GM23338 (cell line): ENCODE measurements at regions not wholly inside any gene's neighbourhood (a gene's known extent, or its start where the extent isn't known, plus 50 kb on each side); places are given as distances from the start of the nearest gene placed in this dataset.

Experiments
- ATAC-seq: fragments of 200-7000 bp; cut with Tn5 transposase; 3 replicates; pipeline ENCODE4 v1.9.1; 2020
- DNase-seq: peaks from one replicate; pipeline ENCODE4 v3.0.0-alpha.2; 2015; ENCODE audit warnings: low spot score
- H2AFZ ChIP-seq: fragments of 200-600 bp; sonication (generic); 2 replicates; pipeline ENCODE4 v1.8.0; 2016; ENCODE audit warnings: antibody characterized with exemption, mild to moderate bottlenecking, moderate library complexity
- H3F3A ChIP-seq: fragments of 200-600 bp; sonication (generic); replicated peaks from 2 replicates; pipeline ENCODE4 v1.8.0; 2017; ENCODE audit warnings: antibody characterized with exemption, mixed run types, low read depth
- H3K27ac ChIP-seq: fragments of 200-600 bp; sonication (generic); 2 replicates; pipeline ENCODE4 v1.6.1; 2016; ENCODE audit warnings: low read depth
- H3K27me3 ChIP-seq: fragments of 200-600 bp; sonication (generic); 2 replicates; pipeline ENCODE4 v1.8.0; 2016; ENCODE audit warnings: mild to moderate bottlenecking, mixed run types, moderate library complexity; ENCODE audit not compliant: insufficient read depth
- H3K36me3 ChIP-seq: fragments of 200-600 bp; sonication (generic); 2 replicates; pipeline ENCODE4 v1.8.0; 2016; ENCODE audit warnings: mild to moderate bottlenecking; ENCODE audit not compliant: insufficient read depth
- H3K4me1 ChIP-seq: fragments of 200-600 bp; sonication (generic); 2 replicates; pipeline ENCODE4 v1.8.0; 2016; ENCODE audit warnings: mild to moderate bottlenecking, moderate library complexity; ENCODE audit not compliant: insufficient read depth
- H3K4me2 ChIP-seq: fragments of 200-600 bp; sonication (generic); 2 replicates; pipeline ENCODE4 v1.7.1; 2017; ENCODE audit warnings: mixed run types
- H3K4me3 ChIP-seq: fragments of 200-600 bp; sonication (generic); 2 replicates; pipeline ENCODE4 v1.6.1; 2016; ENCODE audit warnings: mixed run types
- H3K79me2 ChIP-seq: fragments of 200-600 bp; sonication (generic); replicated peaks from 2 replicates; pipeline ENCODE4 v1.8.0; 2017; ENCODE audit warnings: mild to moderate bottlenecking; ENCODE audit not compliant: insufficient read depth
- H3K9me2 ChIP-seq: fragments of 200-600 bp; sonication (generic); 2 replicates; pipeline ENCODE4 v1.8.0; 2017; ENCODE audit not compliant: insufficient read depth
- H4K20me1 ChIP-seq: fragments of 200-600 bp; sonication (generic); replicated peaks from 2 replicates; pipeline ENCODE4 v1.8.0; 2017; ENCODE audit warnings: mild to moderate bottlenecking; ENCODE audit not compliant: insufficient read depth
- H3K27ac Mint-ChIP-seq: 2 replicates; pipeline ENCODE4 v1.8.0; 2020; ENCODE audit warnings: inconsistent platforms, mild to moderate bottlenecking, moderate library complexity, mixed read lengths
- H3K27me3 Mint-ChIP-seq: 3 replicates; pipeline ENCODE4 v1.8.0; 2022; ENCODE audit warnings: low read depth, mild to moderate bottlenecking, moderate library complexity, mixed read lengths, inconsistent platforms; ENCODE audit not compliant: insufficient read depth, poor library complexity
- H3K36me3 Mint-ChIP-seq: 3 replicates; pipeline ENCODE4 v1.8.0; 2021; ENCODE audit warnings: low read depth, mild to moderate bottlenecking, inconsistent platforms, moderate library complexity, mixed read lengths
- H3K4me1 Mint-ChIP-seq: 3 replicates; pipeline ENCODE4 v1.8.0; 2020; ENCODE audit warnings: mild to moderate bottlenecking, inconsistent platforms, mixed read lengths
- H3K4me3 Mint-ChIP-seq: 3 replicates; pipeline ENCODE4 v1.8.0; 2021; ENCODE audit warnings: moderate library complexity, mild to moderate bottlenecking, inconsistent platforms, mixed read lengths
- H3K9me3 Mint-ChIP-seq: 3 replicates; pipeline ENCODE4 v1.8.0; 2020; ENCODE audit warnings: moderate library complexity, mild to moderate bottlenecking, inconsistent platforms, mixed read lengths
- CREB1 ChIP-seq: fragments of 250-450 bp; sonication (Bioruptor Pico); IDR thresholded peaks from 2 replicates; pipeline ENCODE4 v1.5.0; 2020; ENCODE audit warnings: low read depth, mild to moderate bottlenecking, moderate library complexity
- EZH2 ChIP-seq: fragments of 200-600 bp; sonication (generic); IDR thresholded peaks from one replicate; pipeline ENCODE4 v1.8.0; 2017; ENCODE audit warnings: antibody characterized with exemption, mild to moderate bottlenecking, low read depth; ENCODE audit not compliant: unreplicated experiment
- EZH2phosphoT487 ChIP-seq: fragments of 200-600 bp; sonication (generic); IDR thresholded peaks from one replicate; pipeline ENCODE4 v1.8.1; 2018; ENCODE audit warnings: antibody characterized with exemption; ENCODE audit not compliant: unreplicated experiment
- JUNB ChIP-seq: IDR thresholded peaks from one replicate; pipeline ENCODE4 v1.6.1; 2016; ENCODE audit warnings: antibody characterized with exemption; ENCODE audit not compliant: unreplicated experiment
- POLR2AphosphoS5 ChIP-seq: IDR thresholded peaks from 2 replicates; pipeline ENCODE4 v1.6.1; 2016; ENCODE audit warnings: antibody characterized with exemption, low read depth
- REST ChIP-seq: IDR thresholded peaks from one replicate; pipeline ENCODE4 v1.6.1; 2018; ENCODE audit warnings: antibody characterized with exemption; ENCODE audit not compliant: unreplicated experiment
- STAT1 ChIP-seq: IDR thresholded peaks from one replicate; pipeline ENCODE4 v1.6.1; 2016; ENCODE audit warnings: antibody characterized with exemption; ENCODE audit not compliant: unreplicated experiment
- TF ChIP-seq, protein P1 (sequence below): IDR thresholded peaks from 2 replicates; pipeline ENCODE4 v1.6.1; 2016; ENCODE audit warnings: antibody characterized with exemption
- TF ChIP-seq, protein P2 (sequence below), 2 experiments: fragments of 200-600 bp in 1 of 2; sonication (generic) in 1 of 2; conservative IDR thresholded peaks; 2 replicates each; pipeline versions ENCODE4 v1.5.1 to v1.6.1; 2016 to 2017; ENCODE audit warnings: antibody characterized with exemption in 2 of 2, low read depth in 2 of 2, mild to moderate bottlenecking in 2 of 2, moderate library complexity in 1 of 2

- peaks cover 3% of the 10 kb centered on the region; the same call in 1 of the 3 replicates for H3K36me3 Mint-ChIP-seq
- Histone ChIP-seq H3K9me2 (no peaks in the 10 kb centered on the region), H3K27me3 (peaks cover 39% of the 10 kb centered on the region), H3K4me1 (peaks cover 9% of the 10 kb centered on the region; the same call in 1 of the 2 replicates), H4K20me1 (0 out of 2 replicates have a peak, but pooled peaks cover 2% of the 10 kb centered on the region), H3K4me3 (no peak overlapping the region), H3K27ac (no peak overlapping the region), H3K79me2 (no peaks in the 10 kb centered on the region), H3K36me3 (no peaks in the 10 kb centered on the region), H3F3A (no peaks in the 10 kb centered on the region), H3K4me2 (no peak overlapping the region), H2AFZ (no peak overlapping the region)
- DNase-seq (no peak), ATAC-seq (no peak)
- peaks cover 26% of the 10 kb centered on the region for H3K4me1 Mint-ChIP-seq
- H3K27ac Mint-ChIP-seq = no peak overlapping the region
- TF ChIP-seq, protein P1, sequence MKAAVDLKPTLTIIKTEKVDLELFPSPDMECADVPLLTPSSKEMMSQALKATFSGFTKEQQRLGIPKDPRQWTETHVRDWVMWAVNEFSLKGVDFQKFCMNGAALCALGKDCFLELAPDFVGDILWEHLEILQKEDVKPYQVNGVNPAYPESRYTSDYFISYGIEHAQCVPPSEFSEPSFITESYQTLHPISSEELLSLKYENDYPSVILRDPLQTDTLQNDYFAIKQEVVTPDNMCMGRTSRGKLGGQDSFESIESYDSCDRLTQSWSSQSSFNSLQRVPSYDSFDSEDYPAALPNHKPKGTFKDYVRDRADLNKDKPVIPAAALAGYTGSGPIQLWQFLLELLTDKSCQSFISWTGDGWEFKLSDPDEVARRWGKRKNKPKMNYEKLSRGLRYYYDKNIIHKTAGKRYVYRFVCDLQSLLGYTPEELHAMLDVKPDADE = no peak
- TF ChIP-seq POLR2AphosphoS5 (no peak), STAT1 (no peak)
- TF ChIP-seq, protein P2, sequence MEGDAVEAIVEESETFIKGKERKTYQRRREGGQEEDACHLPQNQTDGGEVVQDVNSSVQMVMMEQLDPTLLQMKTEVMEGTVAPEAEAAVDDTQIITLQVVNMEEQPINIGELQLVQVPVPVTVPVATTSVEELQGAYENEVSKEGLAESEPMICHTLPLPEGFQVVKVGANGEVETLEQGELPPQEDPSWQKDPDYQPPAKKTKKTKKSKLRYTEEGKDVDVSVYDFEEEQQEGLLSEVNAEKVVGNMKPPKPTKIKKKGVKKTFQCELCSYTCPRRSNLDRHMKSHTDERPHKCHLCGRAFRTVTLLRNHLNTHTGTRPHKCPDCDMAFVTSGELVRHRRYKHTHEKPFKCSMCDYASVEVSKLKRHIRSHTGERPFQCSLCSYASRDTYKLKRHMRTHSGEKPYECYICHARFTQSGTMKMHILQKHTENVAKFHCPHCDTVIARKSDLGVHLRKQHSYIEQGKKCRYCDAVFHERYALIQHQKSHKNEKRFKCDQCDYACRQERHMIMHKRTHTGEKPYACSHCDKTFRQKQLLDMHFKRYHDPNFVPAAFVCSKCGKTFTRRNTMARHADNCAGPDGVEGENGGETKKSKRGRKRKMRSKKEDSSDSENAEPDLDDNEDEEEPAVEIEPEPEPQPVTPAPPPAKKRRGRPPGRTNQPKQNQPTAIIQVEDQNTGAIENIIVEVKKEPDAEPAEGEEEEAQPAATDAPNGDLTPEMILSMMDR (conservative IDR thresholded peaks at IDR 0.05; ENCODE audit: low read depth in 2 of 2) = no peak
- no peak overlapping the region for H3K4me3 Mint-ChIP-seq
- peaks cover 14% of the 10 kb centered on the region for H3K9me3 Mint-ChIP-seq
- peaks cover 6% of the 10 kb centered on the region for H3K27me3 Mint-ChIP-seq
Observed at GRCh38 chr17:33451221-33451620, 158.1 kb upstream of the ASIC2 start.

GRCh38 chr17:33457477-33457876 is 164.4 kb upstream of the ASIC2 start:
- H3K36me3 Mint-ChIP-seq = no peaks in the 10 kb centered on the region
- peaks cover 31% of the 10 kb centered on the region for H3K4me1 Mint-ChIP-seq
- no peak overlapping the region for H3K27ac ChIP-seq
- peaks cover 9% of the 10 kb centered on the region for H3K27me3 Mint-ChIP-seq
- no peak overlapping the region for H3K4me3 Mint-ChIP-seq
- H3K4me1 ChIP-seq = peaks cover 6% of the 10 kb centered on the region; the same call in 1 of the 2 replicates
- no peaks in the 10 kb centered on the region for H3F3A ChIP-seq
- H3K27ac Mint-ChIP-seq = no peak overlapping the region
- H3K36me3 ChIP-seq = no peaks in the 10 kb centered on the region
- no peak overlapping the region for H3K4me2 ChIP-seq
- no peak for DNase-seq
- no peaks in the 10 kb centered on the region for H3K9me2 ChIP-seq
- peaks cover 43% of the 10 kb centered on the region for H3K27me3 ChIP-seq
- H2AFZ ChIP-seq = no peak overlapping the region
- no peaks in the 10 kb centered on the region; the same call in 2 of the 3 replicates for H3K9me3 Mint-ChIP-seq
- H3K4me3 ChIP-seq = no peak overlapping the region
- ATAC-seq = no peak
- no peaks in the 10 kb centered on the region for H4K20me1 ChIP-seq
- no peaks in the 10 kb centered on the region for H3K79me2 ChIP-seq
- TF ChIP-seq REST = no peak
- TF ChIP-seq, protein P1 = no peak
- no peak for TF ChIP-seq EZH2
- no peak for TF ChIP-seq CREB1 (CRISPR knock-in tag)
- TF ChIP-seq EZH2phosphoT487 = no peak
- TF ChIP-seq, protein P2 (conservative IDR thresholded peaks at IDR 0.05; ENCODE audit: low read depth in 2 of 2) = no peak
- no peak for TF ChIP-seq JUNB
- no peak for TF ChIP-seq STAT1
